Testis (tissue), 2 donors: ENCODE measurements at regions not wholly inside any gene's neighbourhood (a gene's known extent, or its start where the extent isn't known, plus 50 kb on each side); places are given as distances from the start of the nearest gene placed in this dataset.

Experiments
- DNase-seq: peaks from one replicate; pipeline ENCODE4 v3.0.0-alpha.2; 2019
- H3K27ac ChIP-seq, 2 donors: fragments of 200-600 bp; sonication (generic); one replicate each; pipeline ENCODE4 v1.5.1; 2019
- H3K27me3 ChIP-seq: fragments of 200-600 bp; sonication (generic); one replicate; pipeline ENCODE4 v1.5.1; 2019
- H3K36me3 ChIP-seq: fragments of 200-600 bp; sonication (generic); one replicate; pipeline ENCODE4 v1.5.1; 2017; ENCODE audit warnings: low read depth; ENCODE audit errors: missing control alignments
- H3K4me1 ChIP-seq: fragments of 200-600 bp; sonication (generic); one replicate; pipeline ENCODE4 v1.5.1; 2019
- H3K4me3 ChIP-seq, 2 donors: fragments of 200-600 bp; sonication (generic); one replicate each; pipeline ENCODE4 v1.5.1; 2017 to 2019
- H3K9me3 ChIP-seq: fragments of 200-600 bp; sonication (generic); one replicate; pipeline ENCODE4 v1.5.1; 2017
- CTCF ChIP-seq, 3 experiments: fragments of 450-650 bp in 2 of 3; fragments of 200-600 bp in 1 of 3; sonication (generic) in 1 of 3; IDR thresholded peaks; one replicate each; pipeline ENCODE4 v1.5.1; 2016 to 2019; ENCODE audit warnings: antibody characterized with exemption in 3 of 3, mild to moderate bottlenecking in 2 of 3, moderate library complexity in 1 of 3
- POLR2A ChIP-seq: fragments of 450-650 bp; IDR thresholded peaks from one replicate; pipeline ENCODE4 v1.6.1; 2017; ENCODE audit warnings: antibody characterized with exemption, mild to moderate bottlenecking, moderate library complexity
- WGBS, 2 donors: methylation state at CpG; one replicate each; pipeline ENCODE4 v1.1.5; 2018; 5-methylcytosine and 5-hydroxymethylcytosine counted together
- intact Hi-C: fragments of 100-400 bp; cut with DNase I; formaldehyde crosslinking; loops from one replicate; pipeline ENCODE4 v1.15.1; 2023; ENCODE audit warnings: low total_unique reads

DNA sequence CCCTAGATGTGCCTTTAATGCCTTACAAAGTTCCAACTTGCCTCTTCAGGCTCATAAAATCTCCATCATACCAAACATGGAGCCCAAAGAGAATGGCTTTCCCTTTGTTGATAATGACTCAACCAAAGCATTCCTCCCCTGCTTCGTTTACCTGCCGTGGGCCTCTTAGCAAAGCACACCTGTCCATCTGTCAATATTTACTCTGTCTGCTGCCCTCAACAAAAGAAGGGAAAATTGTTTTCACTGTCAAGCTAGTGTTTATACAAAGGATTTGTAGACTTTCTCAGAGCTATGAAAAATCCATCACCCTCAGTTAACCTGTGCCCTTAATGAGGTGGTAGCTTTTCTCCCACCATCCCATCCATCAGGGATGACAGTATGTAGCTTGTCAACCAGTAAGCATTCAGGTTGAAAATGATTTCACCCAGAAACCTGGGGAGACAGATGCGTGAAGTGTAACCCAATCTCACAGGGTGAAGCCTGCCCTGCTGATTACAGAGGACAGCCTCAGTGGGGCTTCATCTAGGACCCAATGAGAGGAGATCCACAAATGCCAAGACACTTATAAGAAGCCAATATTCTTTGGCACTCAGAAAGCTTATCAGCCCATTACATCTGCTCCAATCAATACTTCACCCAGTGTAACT lies 278.1 kb downstream of the NUAK1 start:
- no peak for TF ChIP-seq POLR2A
- 86 to 88% methylated on average over 3 of the region's 3 CpGs for WGBS, 2 donors
- Histone ChIP-seq H3K9me3 (no peaks in the 10 kb centered on the region), H3K27ac (no peak overlapping the region), H3K4me1 (no peaks in the 10 kb centered on the region), H3K36me3 (no peaks in the 10 kb centered on the region), H3K27me3 (no peaks in the 10 kb centered on the region), H3K4me3 (no peak overlapping the region)
- no peak for DNase-seq
- intact Hi-C loops, result no loop called here

DNA sequence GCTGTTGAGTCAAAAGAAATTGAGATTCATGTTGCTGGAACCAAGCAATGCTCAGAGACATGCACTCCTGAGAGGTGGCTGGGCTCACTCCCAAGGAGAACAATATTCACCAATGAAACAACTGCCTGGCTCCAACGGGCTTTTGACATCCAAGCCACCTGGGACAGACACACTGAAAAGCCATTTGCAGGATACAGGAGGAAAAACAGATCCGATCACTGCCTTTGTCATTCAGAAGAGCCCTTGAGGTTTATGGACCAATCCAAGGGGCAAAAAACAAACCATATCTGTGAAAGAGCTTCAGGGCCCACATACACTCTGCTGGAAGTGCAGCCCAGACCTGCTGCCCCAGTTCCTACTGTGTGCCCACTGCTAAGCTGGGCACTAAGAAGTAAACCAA lies 277.5 kb downstream of the NUAK1 start:
- no peak for TF ChIP-seq POLR2A
- TF ChIP-seq CTCF (IDR thresholded peaks at IDR 0.05), result no peak
- Histone ChIP-seq H3K4me3 (no peak overlapping the region), H3K27me3 (no peaks in the 10 kb centered on the region), H3K4me1 (no peaks in the 10 kb centered on the region), H3K9me3 (no peaks in the 10 kb centered on the region), H3K27ac (no peak overlapping the region), H3K36me3 (no peaks in the 10 kb centered on the region)
- 85 to 86% methylated on average over 2 of the region's 2 CpGs for WGBS, 2 donors
- intact Hi-C loops, result no loop called here
- no peak for DNase-seq

DNA sequence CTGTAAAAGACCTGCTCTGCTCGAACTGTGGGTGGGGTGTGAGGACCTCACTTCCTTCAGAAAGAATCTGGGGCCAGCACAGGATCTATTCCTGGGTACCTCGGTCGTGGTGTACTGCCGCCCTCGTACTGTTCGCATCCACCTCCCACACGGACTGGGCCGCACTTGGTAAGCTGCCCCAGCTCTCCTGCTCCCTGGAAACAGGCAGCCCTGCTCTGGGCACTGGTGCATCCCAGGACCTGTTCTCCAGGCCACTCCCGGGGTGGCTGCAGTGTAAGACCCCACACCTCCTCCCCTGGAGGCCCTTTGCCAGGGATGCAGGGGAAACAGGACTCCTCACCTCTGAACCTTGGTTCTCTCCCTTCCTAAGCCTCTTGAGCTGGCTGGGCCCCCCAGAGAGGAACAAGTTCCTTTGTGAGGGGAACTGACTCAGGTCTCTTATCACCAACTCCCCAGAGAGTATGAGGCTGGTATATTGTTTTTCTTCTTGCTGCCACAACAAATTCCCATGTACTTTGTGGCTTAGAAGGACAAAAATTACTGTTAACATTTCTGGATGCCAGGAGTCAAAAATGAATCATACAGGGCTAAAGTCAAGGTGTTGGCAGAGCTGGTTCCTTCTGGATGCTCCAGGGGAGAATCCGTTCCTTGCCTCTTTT lies 276.5 kb downstream of the NUAK1 start:
- 91 to 98% methylated on average over 2 to 10 of the region's 10 CpGs for WGBS, 2 donors
- Histone ChIP-seq H3K27me3 (no peaks in the 10 kb centered on the region), H3K4me3 (no peak overlapping the region), H3K36me3 (no peaks in the 10 kb centered on the region), H3K9me3 (no peaks in the 10 kb centered on the region), H3K4me1 (no peaks in the 10 kb centered on the region), H3K27ac (no peak overlapping the region)
- TF ChIP-seq CTCF (IDR thresholded peaks at IDR 0.05) (no peak), POLR2A (no peak)
- intact Hi-C loops, result no loop called here
- no peak for DNase-seq

DNA sequence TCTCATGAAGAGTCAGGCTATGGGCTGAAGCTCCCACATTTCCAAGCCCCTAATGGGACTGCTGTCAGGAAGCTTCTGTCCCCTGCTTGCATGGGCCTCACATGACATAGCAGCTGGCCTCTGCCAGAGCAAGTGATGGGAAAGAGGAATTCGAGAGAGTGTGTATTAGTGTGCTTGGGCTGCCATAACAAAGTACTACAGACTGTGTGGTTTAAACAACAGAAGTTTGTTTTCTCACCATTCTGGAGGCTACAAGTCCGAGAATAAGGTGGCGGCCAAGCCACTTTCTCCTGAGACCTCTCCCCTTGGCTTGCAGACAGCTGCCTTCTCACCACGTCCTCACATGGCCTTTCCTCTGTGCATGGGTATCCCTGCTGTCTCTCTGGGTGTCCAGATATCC lies 274.4 kb downstream of the NUAK1 start:
- Histone ChIP-seq H3K4me1 (no peaks in the 10 kb centered on the region), H3K36me3 (no peaks in the 10 kb centered on the region), H3K9me3 (no peaks in the 10 kb centered on the region), H3K27ac (no peak overlapping the region), H3K4me3 (no peak overlapping the region), H3K27me3 (no peaks in the 10 kb centered on the region)
- WGBS, 2 donors, result 93 to 94% methylated on average over 4 of the region's 4 CpGs
- intact Hi-C loops, result no loop called here
- no peak for DNase-seq
- no peak for TF ChIP-seq POLR2A
- TF ChIP-seq CTCF (IDR thresholded peaks at IDR 0.05), result no peak

DNA sequence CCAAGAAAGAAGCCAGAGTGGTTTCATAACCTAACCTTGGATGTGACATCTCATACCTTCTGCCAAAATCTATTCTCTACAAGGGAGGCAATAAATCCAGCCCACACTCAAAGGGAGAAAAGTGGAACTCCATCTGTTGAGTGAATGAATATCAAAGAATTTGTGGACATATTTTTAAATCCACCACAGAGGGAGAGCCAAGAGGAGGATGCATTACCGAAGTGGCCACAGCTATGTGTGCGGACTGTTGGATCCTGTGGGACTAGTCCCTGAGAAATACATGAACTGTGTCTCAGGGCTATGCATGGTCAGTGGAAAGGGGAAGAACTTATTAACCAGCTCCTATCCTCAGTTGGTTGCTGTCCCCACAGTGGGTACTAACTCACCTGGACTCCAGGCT lies 273.9 kb downstream of the NUAK1 start:
- Histone ChIP-seq H3K27ac (no peak overlapping the region), H3K4me1 (no peaks in the 10 kb centered on the region), H3K9me3 (no peaks in the 10 kb centered on the region), H3K36me3 (no peaks in the 10 kb centered on the region), H3K4me3 (no peak overlapping the region), H3K27me3 (no peaks in the 10 kb centered on the region)
- no peak for DNase-seq
- WGBS, 2 donors, result 93 to 94% methylated on average over 2 of the region's 2 CpGs
- intact Hi-C loops, result no loop called here
- no peak for TF ChIP-seq POLR2A
- no peak for TF ChIP-seq CTCF (IDR thresholded peaks at IDR 0.05)
